ENCODE measurements at regions not wholly inside any gene's neighbourhood (a gene's known extent, or its start where the extent isn't known, plus 50 kb on each side); places are given as distances from the start of the nearest gene placed in this dataset.

GRCh38 chr13:81676008-81676407 lies 1335.1 kb upstream of the SPRY2 start:
- DNase-seq (ENCODE audit: low spot score) = no peak

GRCh38 chr13:81671064-81671463 lies 1330.1 kb upstream of the SPRY2 start:
- DNase-seq (ENCODE audit: low spot score) = no peak

- DNase-seq (ENCODE audit: low spot score) = no peak
Observed at GRCh38 chr13:81670048-81670447, 1329.1 kb upstream of the SPRY2 start.

- no peak for DNase-seq (ENCODE audit: low spot score)
Observed at GRCh38 chr13:81664872-81665271, 1323.9 kb upstream of the SPRY2 start.

GRCh38 chr13:81659984-81660383 lies 1319.1 kb upstream of the SPRY2 start:
- no peak for DNase-seq (ENCODE audit: low spot score)

GRCh38 chr13:81658598-81659370 lies 1317.9 kb upstream of the SPRY2 start:
- DNase-seq (ENCODE audit: low spot score) = no peak

- DNase-seq (ENCODE audit: low spot score) = peak; percentile 43
Observed at GRCh38 chr13:81639984-81640582, 1299.2 kb upstream of the SPRY2 start.

GRCh38 chr13:81637457-81637856 lies 1296.5 kb upstream of the SPRY2 start:
- DNase-seq (ENCODE audit: low spot score) = no peak

- no peak for DNase-seq (ENCODE audit: low spot score)
Observed at GRCh38 chr13:81636120-81636519, 1295.2 kb upstream of the SPRY2 start.

GRCh38 chr13:81615031-81615430 lies 1274.1 kb upstream of the SPRY2 start:
- DNase-seq (ENCODE audit: low spot score) = no peak

GRCh38 chr13:81610644-81611043 lies 1269.7 kb upstream of the SPRY2 start:
- no peak for DNase-seq (ENCODE audit: low spot score)

GRCh38 chr13:81609335-81609734 lies 1268.4 kb upstream of the SPRY2 start:
- DNase-seq (ENCODE audit: low spot score) = no peak

GRCh38 chr13:81606074-81606473 lies 1265.1 kb upstream of the SPRY2 start:
- DNase-seq (ENCODE audit: low spot score) = no peak

- DNase-seq (ENCODE audit: low spot score) = no peak
Observed at GRCh38 chr13:81602241-81602640, 1261.3 kb upstream of the SPRY2 start.

GRCh38 chr13:81597101-81597500 lies 1256.2 kb upstream of the SPRY2 start:
- no peak for DNase-seq (ENCODE audit: low spot score)

- DNase-seq (ENCODE audit: low spot score) = no peak
Observed at GRCh38 chr13:81596224-81596753, 1255.4 kb upstream of the SPRY2 start.

GRCh38 chr13:81591528-81592220 lies 1250.7 kb upstream of the SPRY2 start:
- no peak for DNase-seq (ENCODE audit: low spot score)

- no peak for DNase-seq (ENCODE audit: low spot score)
Observed at GRCh38 chr13:81582381-81582780, 1241.5 kb upstream of the SPRY2 start.

- DNase-seq (ENCODE audit: low spot score) = no peak
Observed at GRCh38 chr13:81577601-81578195, 1236.8 kb upstream of the SPRY2 start.

- no peak for DNase-seq (ENCODE audit: low spot score)
Observed at GRCh38 chr13:81568824-81569223, 1227.9 kb upstream of the SPRY2 start.

- DNase-seq (ENCODE audit: low spot score) = no peak
Observed at GRCh38 chr13:81565849-81566248, 1224.9 kb upstream of the SPRY2 start.

- DNase-seq (ENCODE audit: low spot score) = peak; percentile 12
Observed at GRCh38 chr13:81563091-81563490, 1222.2 kb upstream of the SPRY2 start.

GRCh38 chr13:81562598-81562997 lies 1221.7 kb upstream of the SPRY2 start:
- no peak for DNase-seq (ENCODE audit: low spot score)
